ENCODE measurements at regions not wholly inside any gene's neighbourhood (a gene's known extent, or its start where the extent isn't known, plus 50 kb on each side); places are given as distances from the start of the nearest gene placed in this dataset.

GRCh38 chr7:85586091-85586490 is 399.2 kb upstream of the SEMA3D start:
- no peak for TF ChIP-seq CTCF (conservative IDR thresholded peaks at IDR 0.05)
- H3K4me3 ChIP-seq (ENCODE audit: low read length), result no peak overlapping the region
- Mint-ChIP-seq H3K36me3 (ENCODE audit: low read depth) (no peaks in the 10 kb centered on the region), H3K9me3 (no peaks in the 10 kb centered on the region), H3K27ac (no peak overlapping the region), H3K4me3 (no peak overlapping the region), H3K27me3 (ENCODE audit: insufficient read depth) (no peaks in the 10 kb centered on the region), H3K4me1 (no peaks in the 10 kb centered on the region)
- H3K27me3 ChIP-seq (ENCODE audit: control insufficient read depth, insufficient read depth, low read length, poor library complexity, severe bottlenecking), result no peaks in the 10 kb centered on the region
- H3K36me3 ChIP-seq (ENCODE audit: control insufficient read depth, insufficient read depth, low read length), result no peaks in the 10 kb centered on the region
- no peak overlapping the region for H3K9ac ChIP-seq (ENCODE audit: extremely low read depth, low read length, poor library complexity, severe bottlenecking)
- WGBS, 2 experiments (ENCODE audit: insufficient coverage in 1 of 2, insufficient read length in 1 of 2), result 78% methylated on average over 3 of the region's 3 CpGs; no CpG with 5 or more reads in 1 of the 2 experiments
- H3K4me1 ChIP-seq (ENCODE audit: control insufficient read depth, insufficient read depth, low read length), result no peaks in the 10 kb centered on the region
- H3K27ac ChIP-seq (ENCODE audit: low read depth, low read length), result no peak overlapping the region
- DNase-seq, result no peak
- H3K9me3 ChIP-seq (ENCODE audit: control insufficient read depth, low read length), result no peaks in the 10 kb centered on the region

GRCh38 chr7:85583131-85583953 is 396.5 kb upstream of the SEMA3D start:
- Histone ChIP-seq H3K4me1 (ENCODE audit: control insufficient read depth, insufficient read depth, low read length) (no peaks in the 10 kb centered on the region), H3K36me3 (ENCODE audit: control insufficient read depth, insufficient read depth, low read length) (no peaks in the 10 kb centered on the region), H3K27ac (ENCODE audit: low read depth, low read length) (no peak overlapping the region), H3K9ac (ENCODE audit: extremely low read depth, low read length, poor library complexity, severe bottlenecking) (no peak overlapping the region), H3K9me3 (ENCODE audit: control insufficient read depth, low read length) (no peaks in the 10 kb centered on the region), H3K4me3 (ENCODE audit: low read length) (no peak overlapping the region), H3K27me3 (ENCODE audit: control insufficient read depth, insufficient read depth, low read length, poor library complexity, severe bottlenecking) (no peaks in the 10 kb centered on the region)
- no peak for DNase-seq
- WGBS, 2 experiments (ENCODE audit: insufficient coverage in 1 of 2, insufficient read length in 1 of 2), result 90 to 100% methylated on average over 2 to 5 of the region's 6 CpGs
- no peak overlapping the region for H3K4me3 Mint-ChIP-seq
- no peaks in the 10 kb centered on the region for H3K9me3 Mint-ChIP-seq
- no peaks in the 10 kb centered on the region for H3K4me1 Mint-ChIP-seq
- no peaks in the 10 kb centered on the region for H3K27me3 Mint-ChIP-seq (ENCODE audit: insufficient read depth)
- TF ChIP-seq CTCF (conservative IDR thresholded peaks at IDR 0.05), result no peak
- H3K36me3 Mint-ChIP-seq (ENCODE audit: low read depth), result no peaks in the 10 kb centered on the region
- H3K27ac Mint-ChIP-seq, result no peak overlapping the region

- Histone ChIP-seq H3K4me3 (ENCODE audit: low read length) (no peak overlapping the region), H3K4me1 (ENCODE audit: control insufficient read depth, insufficient read depth, low read length) (no peaks in the 10 kb centered on the region), H3K9ac (ENCODE audit: extremely low read depth, low read length, poor library complexity, severe bottlenecking) (no peak overlapping the region), H3K36me3 (ENCODE audit: control insufficient read depth, insufficient read depth, low read length) (no peaks in the 10 kb centered on the region), H3K9me3 (ENCODE audit: control insufficient read depth, low read length) (no peaks in the 10 kb centered on the region), H3K27ac (ENCODE audit: low read depth, low read length) (no peak overlapping the region), H3K27me3 (ENCODE audit: control insufficient read depth, insufficient read depth, low read length, poor library complexity, severe bottlenecking) (no peaks in the 10 kb centered on the region)
- no peak overlapping the region for H3K27ac Mint-ChIP-seq
- H3K27me3 Mint-ChIP-seq (ENCODE audit: insufficient read depth), result no peaks in the 10 kb centered on the region
- no peak for DNase-seq
- H3K9me3 Mint-ChIP-seq, result no peaks in the 10 kb centered on the region
- H3K4me1 Mint-ChIP-seq, result peaks cover 3% of the 10 kb centered on the region
- TF ChIP-seq CTCF (conservative IDR thresholded peaks at IDR 0.05), result no peak
- no peak overlapping the region for H3K4me3 Mint-ChIP-seq
- H3K36me3 Mint-ChIP-seq (ENCODE audit: low read depth), result no peaks in the 10 kb centered on the region
- 93 to 96% methylated on average over 3 to 4 of the region's 4 CpGs for WGBS, 2 experiments (ENCODE audit: insufficient coverage in 1 of 2, insufficient read length in 1 of 2)
Observed at GRCh38 chr7:85573844-85574243, 387.0 kb upstream of the SEMA3D start.
